Endothelial cell of umbilical vein (primary cell): ENCODE measurements at regions not wholly inside any gene's neighbourhood (a gene's known extent, or its start where the extent isn't known, plus 50 kb on each side); places are given as distances from the start of the nearest gene placed in this dataset.
"Not testable (repeated sequence)": the region's sequence is repeated elsewhere in the genome, so short reads cannot be mapped to it uniquely, and the experiment has no call there.

Experiments used
- BruUV-seq: library from RNA; stranded (reverse); fragments of 400-500 nt; replicated peaks from 2 replicates; lab custom pipeline; 2021; lab: Mats Ljungman, UMichigan
- CTCF ChIA-PET: fragments of 300-600, 350-600 bp; sonication (Branson Sonifier 250); formaldehyde crosslinking; loops from one replicate; lab custom pipeline; 2021; ENCODE audit warnings: antibody characterized with exemption, inconsistent platforms; lab: Charles Lee
- POLR2A ChIA-PET: fragments of 300-600, 350-600 bp; sonication (Branson Sonifier 250); formaldehyde crosslinking; loops from one replicate; lab custom pipeline; 2021; ENCODE audit warnings: antibody characterized with exemption, inconsistent platforms; lab: Charles Lee
- DNase-seq: peaks from one replicate; pipeline ENCODE4 v3.0.0-alpha.2; 2011; ENCODE audit warnings: low read depth, low spot score
- FAIRE-seq: peaks from 2 replicates; lab custom pipeline; 2011; peaks lifted over from hg19 to GRCh38; lab: Jason Lieb, UNC
- H2AFZ ChIP-seq: 2 replicates; pipeline ENCODE4 v1.6.0; 2012; ENCODE audit warnings: low read depth, low read length, control low read depth, inconsistent platforms
- H3K27ac ChIP-seq: 2 replicates; pipeline ENCODE4 v1.5.1; 2011; ENCODE audit warnings: low read depth, mild to moderate bottlenecking, control low read depth, low read length, moderate library complexity; ENCODE audit not compliant: insufficient read depth
- H3K27me3 ChIP-seq, 2 experiments: 2 replicates each; pipeline versions ENCODE4 v1.6.0 to v1.6.1; 2011; ENCODE audit warnings: low read length in 2 of 2, mixed read lengths in 1 of 2; ENCODE audit not compliant: control insufficient read depth in 2 of 2, insufficient read depth in 2 of 2
- H3K36me3 ChIP-seq, 2 experiments: 2 replicates in 1 of 2; 3 replicates in 1 of 2; pipeline ENCODE4 v1.5.1; 2011; ENCODE audit warnings: low read length in 2 of 2, mild to moderate bottlenecking in 1 of 2, moderate library complexity in 1 of 2; ENCODE audit not compliant: control insufficient read depth in 2 of 2, insufficient read depth in 2 of 2; ENCODE audit errors: extremely low read depth in 1 of 2
- H3K4me1 ChIP-seq: 3 replicates; pipeline ENCODE4 v1.5.1; 2011; ENCODE audit warnings: mild to moderate bottlenecking, low read length; ENCODE audit not compliant: control insufficient read depth, insufficient read depth; ENCODE audit errors: extremely low read depth
- H3K4me2 ChIP-seq: 2 replicates; pipeline ENCODE4 v1.6.1; 2011; ENCODE audit warnings: low read length, control low read depth, mixed read lengths; ENCODE audit not compliant: insufficient read depth
- H3K4me3 ChIP-seq, 3 experiments: fragments of 200-600 bp in 1 of 3; sonication (generic), shearing (Covaris generic) in 1 of 3; replicated peaks in 1 of 3; 2 replicates each; pipeline ENCODE4 v1.5.1; 2011 to 2016; ENCODE audit warnings: control low read depth in 3 of 3, low read length in 3 of 3, mild to moderate bottlenecking in 2 of 3, inconsistent platforms in 1 of 3, low read depth in 1 of 3, moderate library complexity in 1 of 3; ENCODE audit not compliant: insufficient read depth in 1 of 3
- H3K79me2 ChIP-seq: 2 replicates; pipeline ENCODE4 v1.6.0; 2012; ENCODE audit warnings: low read length, inconsistent platforms; ENCODE audit not compliant: control insufficient read depth, insufficient read depth
- H3K9ac ChIP-seq: replicated peaks from 2 replicates; pipeline ENCODE3; 2011; ENCODE audit warnings: low read length, control low read depth; ENCODE audit not compliant: insufficient read depth; ENCODE audit errors: extremely low read depth
- H3K9me1 ChIP-seq: replicated peaks from 3 replicates; pipeline ENCODE4 v1.6.0; 2011; ENCODE audit warnings: mild to moderate bottlenecking, low read length; ENCODE audit not compliant: control insufficient read depth, insufficient read depth; ENCODE audit errors: extremely low read depth
- H3K9me3 ChIP-seq: replicated peaks from 2 replicates; pipeline ENCODE4 v1.5.1; 2012; ENCODE audit warnings: low read length, inconsistent platforms; ENCODE audit not compliant: control insufficient read depth, insufficient read depth
- H4K20me1 ChIP-seq: replicated peaks from 2 replicates; pipeline ENCODE3; 2011; ENCODE audit warnings: mild to moderate bottlenecking, low read length; ENCODE audit not compliant: control insufficient read depth, insufficient read depth; ENCODE audit errors: extremely low read depth
- EZH2 ChIP-seq: IDR thresholded peaks from 2 replicates; pipeline ENCODE4 v1.6.1; 2012; ENCODE audit warnings: borderline replicate concordance, low read depth, mild to moderate bottlenecking, moderate library complexity, low read length, inconsistent platforms; ENCODE audit not compliant: severe bottlenecking
- GATA2 ChIP-seq: IDR thresholded peaks from 2 replicates; pipeline ENCODE4 v1.7.0; 2011; ENCODE audit warnings: low read depth, mild to moderate bottlenecking, moderate library complexity, mixed read lengths, low read length; ENCODE audit not compliant: insufficient read length, insufficient read depth
- JUN ChIP-seq: IDR thresholded peaks from 2 replicates; pipeline ENCODE4 v1.6.1; 2011; ENCODE audit warnings: borderline replicate concordance, low read depth; ENCODE audit not compliant: insufficient read length, insufficient read depth
- MYC ChIP-seq: IDR thresholded peaks from one replicate; pipeline ENCODE4 v1.6.1; 2011; ENCODE audit warnings: mild to moderate bottlenecking, low read depth, low read length
- POLR2A ChIP-seq: IDR thresholded peaks from 2 replicates; pipeline ENCODE4 v1.6.1; 2012; ENCODE audit warnings: low read depth, mild to moderate bottlenecking, control low read depth, low read length
- dilution Hi-C: fragments of 300-500 bp; cut with MboI; formaldehyde crosslinking; loops from one replicate; pipeline ENCODE4 v1.15.0; 2019; ENCODE audit warnings: low sequenced_read_pairs; ENCODE audit not compliant: extremely low pct_ligation_motif_present
- intact Hi-C: fragments of 100-400 bp; cut with micrococcal nuclease; formaldehyde crosslinking; loops from one replicate; pipeline ENCODE4 v1.10.0; 2022
- TF ChIP-seq, protein P1 (sequence below): IDR thresholded peaks from 2 replicates; pipeline ENCODE4 v1.6.1; 2011; ENCODE audit not compliant: insufficient read depth, insufficient read length
- TF ChIP-seq, protein P2 (sequence below), 2 donors: IDR thresholded peaks; 1 replicate in 1 of 2; 2 replicates in 1 of 2; pipeline ENCODE4 v1.5.1; 2011; ENCODE audit warnings: low read length in 2 of 2, mild to moderate bottlenecking in 2 of 2, moderate library complexity in 2 of 2, control low read depth in 1 of 2, inconsistent platforms in 1 of 2, low read depth in 1 of 2; ENCODE audit not compliant: insufficient read depth in 1 of 2; ENCODE audit errors: extremely low read depth in 1 of 2

DNA sequence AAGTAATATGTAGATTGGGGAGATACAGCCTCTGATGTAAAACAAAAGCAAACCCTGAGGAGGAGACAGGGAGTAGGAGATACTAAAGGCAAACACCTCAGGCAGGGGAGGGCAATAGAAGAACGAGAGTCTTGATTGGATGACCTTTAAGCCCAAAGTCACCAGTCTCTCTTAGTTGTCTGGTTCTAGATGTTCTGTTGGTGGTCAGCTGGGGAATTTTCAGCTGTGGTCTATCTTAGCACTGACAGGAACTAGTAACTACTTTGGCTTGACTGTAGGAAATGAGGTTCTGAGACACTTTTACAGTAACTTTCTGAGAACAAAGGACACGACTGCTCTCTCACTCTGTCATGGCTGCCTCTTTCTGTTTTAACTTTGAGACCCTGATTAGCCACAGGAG, 290.7 kb upstream of the MIR17HG start:
- H4K20me1 ChIP-seq: no peaks in the 10 kb centered on the region
- H3K9me3 ChIP-seq: no peaks in the 10 kb centered on the region
- no TSS peak for BruUV-seq
- no peaks in the 10 kb centered on the region for H3K9me1 ChIP-seq
- no peak overlapping the region for H3K9ac ChIP-seq
- no peak for TF ChIP-seq JUN
- TF ChIP-seq MYC: no peak
- TF ChIP-seq, protein P1, sequence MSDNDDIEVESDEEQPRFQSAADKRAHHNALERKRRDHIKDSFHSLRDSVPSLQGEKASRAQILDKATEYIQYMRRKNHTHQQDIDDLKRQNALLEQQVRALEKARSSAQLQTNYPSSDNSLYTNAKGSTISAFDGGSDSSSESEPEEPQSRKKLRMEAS: no peak
- no peak for TF ChIP-seq POLR2A
- TF ChIP-seq GATA2: no peak
- TF ChIP-seq EZH2: no peak
- TF ChIP-seq, protein P2, sequence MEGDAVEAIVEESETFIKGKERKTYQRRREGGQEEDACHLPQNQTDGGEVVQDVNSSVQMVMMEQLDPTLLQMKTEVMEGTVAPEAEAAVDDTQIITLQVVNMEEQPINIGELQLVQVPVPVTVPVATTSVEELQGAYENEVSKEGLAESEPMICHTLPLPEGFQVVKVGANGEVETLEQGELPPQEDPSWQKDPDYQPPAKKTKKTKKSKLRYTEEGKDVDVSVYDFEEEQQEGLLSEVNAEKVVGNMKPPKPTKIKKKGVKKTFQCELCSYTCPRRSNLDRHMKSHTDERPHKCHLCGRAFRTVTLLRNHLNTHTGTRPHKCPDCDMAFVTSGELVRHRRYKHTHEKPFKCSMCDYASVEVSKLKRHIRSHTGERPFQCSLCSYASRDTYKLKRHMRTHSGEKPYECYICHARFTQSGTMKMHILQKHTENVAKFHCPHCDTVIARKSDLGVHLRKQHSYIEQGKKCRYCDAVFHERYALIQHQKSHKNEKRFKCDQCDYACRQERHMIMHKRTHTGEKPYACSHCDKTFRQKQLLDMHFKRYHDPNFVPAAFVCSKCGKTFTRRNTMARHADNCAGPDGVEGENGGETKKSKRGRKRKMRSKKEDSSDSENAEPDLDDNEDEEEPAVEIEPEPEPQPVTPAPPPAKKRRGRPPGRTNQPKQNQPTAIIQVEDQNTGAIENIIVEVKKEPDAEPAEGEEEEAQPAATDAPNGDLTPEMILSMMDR (IDR thresholded peaks at IDR 0.05; ENCODE audit: extremely low read depth in 1 of 2, insufficient read depth in 1 of 2, low read depth in 1 of 2, low read length in 2 of 2): no peak
- intact Hi-C loops (no loop called here), dilution Hi-C loops (no loop called here)
- H3K79me2 ChIP-seq: no peaks in the 10 kb centered on the region
- POLR2A ChIA-PET: no interaction called here
- H3K36me3 ChIP-seq: no peaks in the 10 kb centered on the region
- no peak overlapping the region for H3K27ac ChIP-seq
- no peak overlapping the region for H3K4me3 ChIP-seq
- H3K4me1 ChIP-seq: no peaks in the 10 kb centered on the region
- CTCF ChIA-PET: interaction anchor here (0.7 kb wide), 1 partner anchor 51 kb away, joined by 3 read pairs; no protein-coding TSS in a partner anchor
- no peak for FAIRE-seq
- H2AFZ ChIP-seq: no peak overlapping the region
- no peak overlapping the region for H3K4me2 ChIP-seq
- no peak for DNase-seq
- no peaks in the 10 kb centered on the region for H3K27me3 ChIP-seq

DNA sequence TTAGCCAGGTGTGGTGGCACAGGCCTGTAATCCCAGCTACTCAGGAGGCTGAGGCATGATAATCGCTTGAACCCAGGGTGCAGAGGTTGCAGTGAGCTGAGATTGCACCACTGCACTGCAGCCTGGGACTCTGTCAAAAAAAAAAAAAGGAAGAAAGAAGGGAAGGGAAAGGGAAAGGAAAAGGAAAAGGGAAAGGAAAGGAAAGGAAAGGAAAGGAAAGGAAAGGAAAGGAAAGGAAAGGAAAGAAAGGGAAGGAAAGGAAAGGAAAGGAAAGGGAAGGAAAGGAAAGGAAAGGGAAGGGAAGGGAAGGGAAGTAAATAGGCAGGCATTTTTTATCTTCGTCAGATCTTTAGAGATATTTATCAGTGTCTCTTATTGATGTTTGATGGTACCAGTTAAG, 290.0 kb upstream of the MIR17HG start:
- H4K20me1 ChIP-seq, H3K9me3 ChIP-seq, POLR2A ChIA-PET, FAIRE-seq, H3K36me3 ChIP-seq, BruUV-seq, H3K9ac ChIP-seq, H3K4me1 ChIP-seq, H3K9me1 ChIP-seq, intact Hi-C loops, dilution Hi-C loops, H3K27ac ChIP-seq, DNase-seq, H3K79me2 ChIP-seq, H3K4me2 ChIP-seq, H3K27me3 ChIP-seq, H2AFZ ChIP-seq, H3K4me3 ChIP-seq: not testable (repeated sequence)
- CTCF ChIA-PET: interaction anchor here (0.7 kb wide), 1 partner anchor 50 kb away, joined by 3 read pairs; no protein-coding TSS in a partner anchor
